GM18519 (cell line): ENCODE measurements at regions not wholly inside any gene's neighbourhood (a gene's known extent, or its start where the extent isn't known, plus 50 kb on each side); places are given as distances from the start of the nearest gene placed in this dataset.

Experiments used
- ATAC-seq: cut with Tn5 transposase; IDR thresholded peaks from one replicate; pipeline ENCODE4 v1.9.1; 2021; ENCODE audit warnings: mild to moderate bottlenecking, moderate library complexity; ENCODE audit not compliant: unreplicated experiment, low FRiP score

GRCh38 chr15:85935182-85935581 is 140.5 kb upstream of the KLHL25 start:
- ATAC-seq: no peak

DNA sequence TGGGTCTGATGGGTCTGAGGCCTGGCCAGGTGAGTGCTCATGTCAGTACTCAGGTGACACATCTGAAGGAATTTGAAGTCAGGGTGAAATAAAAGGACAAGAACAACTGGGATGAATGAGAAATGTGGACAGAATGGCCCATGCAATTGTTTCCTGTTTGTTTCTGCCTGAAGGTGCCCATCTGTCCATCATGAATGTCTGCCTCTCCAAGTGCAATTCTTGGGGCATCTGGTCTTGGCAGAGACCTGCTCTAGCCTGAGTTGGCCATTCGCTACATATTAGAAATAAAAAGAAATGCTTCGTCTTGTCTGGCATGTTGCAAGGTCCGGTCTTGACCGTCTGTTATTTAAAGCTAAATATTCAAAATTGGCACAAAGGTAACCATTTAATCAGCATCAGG is 142.0 kb upstream of the AGBL1 start:
- ATAC-seq: no peak

GRCh38 chr15:85941186-85941855 is 138.3 kb upstream of the AGBL1 start:
- no peak for ATAC-seq

- no peak for ATAC-seq
Observed at GRCh38 chr15:85942632-85943031, 137.0 kb upstream of the AGBL1 start.

- no peak for ATAC-seq
Observed at GRCh38 chr15:85943151-85943550, 136.5 kb upstream of the AGBL1 start.

DNA sequence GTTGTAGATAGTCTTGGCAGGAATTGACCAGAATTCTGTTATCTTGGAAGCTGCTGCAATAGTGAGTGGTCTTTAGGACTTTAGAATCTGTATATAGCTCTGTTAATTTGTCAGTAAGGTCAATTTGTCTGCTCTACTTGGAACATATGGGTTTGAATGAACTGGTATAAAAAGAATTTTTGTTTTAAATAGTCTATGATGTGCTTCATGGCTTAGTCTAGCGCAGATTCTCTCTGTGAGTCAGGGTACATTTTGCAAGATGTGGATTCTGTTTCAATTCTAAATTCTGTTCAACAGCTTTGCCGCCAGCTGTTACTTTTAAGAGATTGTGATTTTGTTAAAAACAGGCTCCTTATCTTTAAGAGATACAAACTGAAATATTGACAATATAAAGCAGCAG is 135.9 kb upstream of the AGBL1 start:
- ATAC-seq: no peak

- no peak for ATAC-seq
Observed at GRCh38 chr15:85947021-85947420, 132.7 kb upstream of the AGBL1 start.

DNA sequence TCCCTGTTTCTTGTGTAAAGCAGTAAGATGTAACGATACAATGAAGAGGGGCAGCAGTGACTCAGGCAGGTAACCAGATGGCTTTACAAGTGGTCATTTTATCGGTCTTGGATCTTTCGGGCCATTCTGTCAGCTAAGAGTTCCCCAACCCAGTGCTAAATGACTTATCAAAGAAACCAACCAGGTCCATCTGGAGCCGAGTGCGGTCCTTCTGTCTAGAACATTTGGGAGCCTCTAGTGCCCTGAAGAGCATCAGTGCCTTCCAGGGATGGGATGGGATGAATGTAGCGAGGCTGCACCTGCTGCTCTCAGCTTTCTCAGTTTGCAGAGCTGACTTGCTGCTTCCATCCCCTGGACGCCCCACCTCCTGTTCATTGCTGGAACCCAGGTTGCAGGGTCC is 131.7 kb upstream of the AGBL1 start:
- no peak for ATAC-seq

GRCh38 chr15:85950101-85950500 is 129.6 kb upstream of the AGBL1 start:
- peak; percentile 56 for ATAC-seq

GRCh38 chr15:85954586-85954985 is 125.1 kb upstream of the AGBL1 start:
- no peak for ATAC-seq

GRCh38 chr15:85955501-85956391 is 123.9 kb upstream of the AGBL1 start:
- peak; percentile 91 for ATAC-seq

GRCh38 chr15:85956532-85957275 is 123.0 kb upstream of the AGBL1 start:
- ATAC-seq: no peak

DNA sequence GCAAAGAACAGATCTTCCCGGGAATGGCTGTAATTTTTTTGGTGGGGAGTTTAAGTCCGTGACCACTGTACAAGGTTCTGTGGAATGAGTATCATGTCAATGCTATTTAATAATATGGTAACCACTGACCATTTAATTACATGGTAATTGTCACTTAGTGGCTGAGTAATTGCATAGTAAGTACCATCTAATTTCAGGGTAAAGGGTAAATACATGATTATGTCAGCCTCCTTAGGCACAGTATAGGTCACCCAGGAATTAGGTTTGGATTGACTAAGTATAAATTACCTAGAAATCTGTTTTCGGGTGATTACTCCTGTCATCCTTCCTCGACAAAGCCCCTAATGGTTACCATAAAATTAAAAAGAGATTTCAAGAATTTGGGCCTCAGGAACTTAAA is 120.1 kb upstream of the AGBL1 start:
- no peak for ATAC-seq

- ATAC-seq: no peak
Observed at GRCh38 chr15:85960381-85960780, 119.3 kb upstream of the AGBL1 start.

GRCh38 chr15:85961821-85962220 is 117.8 kb upstream of the AGBL1 start:
- no peak for ATAC-seq

DNA sequence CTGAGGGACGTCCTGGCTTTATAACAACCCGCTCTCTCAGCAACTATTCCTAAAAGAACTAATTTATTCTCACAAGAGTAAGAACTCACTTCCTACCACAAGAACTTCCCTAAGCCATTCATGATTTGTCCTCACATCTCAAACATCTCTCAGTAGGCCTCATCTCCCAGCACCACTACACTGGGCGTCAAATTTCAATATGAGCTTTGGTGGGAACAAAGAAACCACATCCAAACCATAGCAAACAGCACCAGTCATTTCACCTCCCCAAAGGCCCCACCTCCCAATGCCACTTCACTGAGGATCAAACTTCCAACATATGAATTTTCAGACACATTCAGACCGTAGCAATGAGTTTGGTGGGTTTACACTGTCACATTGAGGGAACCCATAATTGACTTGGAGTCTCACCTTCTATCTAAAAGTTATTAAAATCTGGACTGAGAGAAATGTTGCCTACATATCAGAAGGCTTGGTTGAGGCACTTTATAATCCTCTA is 116.4 kb upstream of the AGBL1 start:
- no peak for ATAC-seq

GRCh38 chr15:85964471-85964870 is 115.2 kb upstream of the AGBL1 start:
- ATAC-seq: no peak

DNA sequence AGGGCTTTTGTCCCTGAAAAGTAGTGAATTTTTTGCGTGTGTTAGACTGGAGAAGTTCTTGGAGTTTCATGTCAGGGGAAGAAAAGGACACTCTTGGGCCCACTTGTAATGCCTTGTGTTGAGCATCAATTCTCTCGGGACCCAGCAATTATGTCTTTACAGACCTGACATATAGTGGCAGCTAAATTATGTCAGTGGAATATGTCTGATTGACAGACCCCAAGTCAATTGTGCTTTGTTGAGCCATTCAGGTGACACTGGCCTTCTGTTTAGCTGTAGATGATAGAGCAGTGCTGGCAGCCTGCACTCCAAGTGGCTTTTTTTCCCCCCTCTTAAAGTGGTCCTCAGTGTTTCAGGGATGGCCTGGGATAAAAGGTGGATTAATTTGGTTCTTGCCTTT is 112.1 kb upstream of the AGBL1 start:
- ATAC-seq: no peak

DNA sequence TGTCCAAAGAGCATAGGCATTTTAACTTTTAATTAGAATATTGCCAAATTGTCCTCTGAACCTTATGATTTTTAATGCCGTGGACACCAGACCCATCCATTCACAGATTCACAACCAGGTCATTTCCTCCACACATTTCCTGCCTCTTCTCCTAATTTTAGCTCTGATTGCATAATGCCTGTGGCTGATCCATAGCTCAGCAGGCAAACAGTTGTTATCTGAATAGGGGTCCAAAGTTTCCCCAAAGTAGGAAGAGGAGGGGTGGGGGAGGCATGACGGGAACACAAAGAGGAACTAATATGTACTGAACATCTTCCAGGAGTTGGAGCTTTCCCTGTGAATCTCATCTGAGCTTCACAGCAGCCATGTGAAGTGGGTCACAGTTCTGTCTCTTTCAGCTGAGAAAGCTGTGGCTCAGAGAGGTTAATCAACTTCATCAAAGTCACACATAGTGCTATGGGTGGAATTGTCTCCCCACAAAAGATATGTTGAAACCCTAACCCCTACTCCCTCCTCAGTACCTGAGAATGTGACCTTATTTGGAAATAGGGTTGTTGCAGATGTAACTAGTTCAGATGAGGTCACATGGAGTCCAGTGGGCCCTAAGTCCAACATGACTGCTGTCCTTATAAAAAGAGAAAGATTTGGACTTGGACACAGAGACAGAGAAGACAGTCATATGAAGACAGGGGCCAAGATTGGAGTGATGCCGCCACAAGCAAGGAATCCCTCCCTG is 106.7 kb upstream of the AGBL1 start:
- ATAC-seq: no peak

DNA sequence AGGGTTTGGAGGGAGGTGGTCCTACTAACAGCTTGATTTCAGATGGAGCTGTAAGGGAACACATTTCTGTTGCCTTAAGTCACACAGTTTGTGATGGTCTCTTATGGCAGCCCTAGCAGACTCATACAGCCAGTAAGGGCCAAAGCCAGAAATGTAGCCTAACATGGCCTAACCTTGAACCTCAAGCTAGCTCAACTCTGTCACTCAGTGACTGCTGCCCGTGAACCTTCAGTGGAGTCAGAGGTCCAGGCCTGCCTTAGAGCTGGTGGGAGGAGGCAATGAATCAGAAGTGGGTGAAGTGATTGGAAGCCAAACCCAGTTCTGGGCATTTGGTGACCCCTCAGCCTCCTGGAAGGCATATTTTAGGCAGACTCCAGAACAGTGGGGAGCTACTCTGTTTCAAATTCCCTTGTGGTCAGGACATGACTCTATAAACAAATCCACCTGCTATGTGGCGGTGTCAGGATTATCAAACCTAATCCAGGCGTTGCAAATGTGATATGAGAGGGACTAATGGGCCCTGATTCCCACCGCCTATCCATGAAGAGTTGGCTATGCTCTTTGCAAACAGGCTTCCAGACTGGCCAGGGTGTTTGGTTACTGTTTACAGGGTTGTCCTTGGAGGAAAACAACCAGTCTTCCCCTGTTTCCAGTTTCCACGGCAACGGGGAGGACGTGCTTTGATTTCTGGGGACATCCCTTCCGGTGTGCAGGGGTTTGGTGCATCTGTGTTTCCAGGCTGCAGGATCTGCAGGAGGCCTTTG is 105.9 kb upstream of the AGBL1 start:
- ATAC-seq: no peak
